ENCODE measurements at regions not wholly inside any gene's neighbourhood (a gene's known extent, or its start where the extent isn't known, plus 50 kb on each side); places are given as distances from the start of the nearest gene placed in this dataset.
"Not testable (repeated sequence)": the region's sequence is repeated elsewhere in the genome, so short reads cannot be mapped to it uniquely, and the experiment has no call there.

- no peak overlapping the region for H3K14ac ChIP-seq (ENCODE audit: low read length)
- H3K18ac ChIP-seq (ENCODE audit: low read length) = no peak overlapping the region
- no peaks in the 10 kb centered on the region for H3K36me3 ChIP-seq (ENCODE audit: control insufficient read depth in 1 of 2, insufficient read depth in 2 of 2, low read length in 2 of 2)
- no peak for DNase-seq
- H4K12ac ChIP-seq (ENCODE audit: low read depth, low read length) = no peak overlapping the region
- H3K4me3 ChIP-seq (ENCODE audit: low read depth, low read length) = no peak overlapping the region
- no peaks in the 10 kb centered on the region for H3K79me2 ChIP-seq (ENCODE audit: control insufficient read depth, insufficient read depth, low read length, poor library complexity)
- no peak overlapping the region for H4K91ac ChIP-seq (ENCODE audit: low read depth, low read length)
- no peak overlapping the region for H3K27ac ChIP-seq (ENCODE audit: low read depth, low read length)
- no peak overlapping the region for H3K4ac ChIP-seq (ENCODE audit: low read depth, low read length)
- WGBS (ENCODE audit: extremely low coverage, insufficient coverage, insufficient read length) = no CpG with 5 or more reads among the region's 3 CpGs
- no peak overlapping the region for H4K8ac ChIP-seq (ENCODE audit: low read depth, low read length)
- no peak overlapping the region for H2BK5ac ChIP-seq (ENCODE audit: low read depth, low read length, poor library complexity)
- no peaks in the 10 kb centered on the region for H3K79me1 ChIP-seq (ENCODE audit: low read length)
- H2AFZ ChIP-seq (ENCODE audit: insufficient read depth, low read length, poor library complexity) = no peak overlapping the region
- H3K4me2 ChIP-seq (ENCODE audit: low read length) = no peak overlapping the region
- no peak overlapping the region for H2AK5ac ChIP-seq (ENCODE audit: low read length)
- no peak overlapping the region for H2BK12ac ChIP-seq (ENCODE audit: low read length)
- H3K4me1 ChIP-seq (ENCODE audit: control insufficient read depth in 1 of 2, insufficient read depth in 2 of 2, low read length in 2 of 2) = no peaks in the 10 kb centered on the region
- H2BK120ac ChIP-seq (ENCODE audit: insufficient read depth, low read length, poor library complexity) = no peak overlapping the region
- H3K27me3 ChIP-seq (ENCODE audit: insufficient read depth, low read length) = no peaks in the 10 kb centered on the region
- H3K9me3 ChIP-seq (ENCODE audit: insufficient read depth, low read depth, low read length) = peaks cover 6% of the 10 kb centered on the region
- no peak overlapping the region for H3K23ac ChIP-seq (ENCODE audit: low read length)
- H3K9ac ChIP-seq (ENCODE audit: low read length) = no peak overlapping the region
These were observed 436.6 kb downstream of the MRPL39 start for GRCh38 chr21:25170681-25171080.

- H4K8ac ChIP-seq (ENCODE audit: low read depth, low read length) = no peak overlapping the region
- H2BK120ac ChIP-seq (ENCODE audit: insufficient read depth, low read length, poor library complexity) = no peak overlapping the region
- no peaks in the 10 kb centered on the region for H3K79me2 ChIP-seq (ENCODE audit: control insufficient read depth, insufficient read depth, low read length, poor library complexity)
- no peak overlapping the region for H4K91ac ChIP-seq (ENCODE audit: low read depth, low read length)
- no peak overlapping the region for H3K18ac ChIP-seq (ENCODE audit: low read length)
- no peak overlapping the region for H3K27ac ChIP-seq (ENCODE audit: low read depth, low read length)
- H2AFZ ChIP-seq (ENCODE audit: insufficient read depth, low read length, poor library complexity) = no peak overlapping the region
- WGBS (ENCODE audit: extremely low coverage, insufficient coverage, insufficient read length) = no CpG with 5 or more reads among the region's 1 CpG
- no peak overlapping the region for H3K4me2 ChIP-seq (ENCODE audit: low read length)
- H3K27me3 ChIP-seq (ENCODE audit: insufficient read depth, low read length) = no peaks in the 10 kb centered on the region
- H4K12ac ChIP-seq (ENCODE audit: low read depth, low read length) = no peak overlapping the region
- H2BK12ac ChIP-seq (ENCODE audit: low read length) = no peak overlapping the region
- no peak overlapping the region for H3K9ac ChIP-seq (ENCODE audit: low read length)
- no peak overlapping the region for H2BK5ac ChIP-seq (ENCODE audit: low read depth, low read length, poor library complexity)
- no peak overlapping the region for H3K4me3 ChIP-seq (ENCODE audit: low read depth, low read length)
- peaks cover 6% of the 10 kb centered on the region for H3K9me3 ChIP-seq (ENCODE audit: insufficient read depth, low read depth, low read length)
- no peaks in the 10 kb centered on the region for H3K36me3 ChIP-seq (ENCODE audit: control insufficient read depth in 1 of 2, insufficient read depth in 2 of 2, low read length in 2 of 2)
- no peaks in the 10 kb centered on the region for H3K79me1 ChIP-seq (ENCODE audit: low read length)
- no peak overlapping the region for H3K23ac ChIP-seq (ENCODE audit: low read length)
- H2AK5ac ChIP-seq (ENCODE audit: low read length) = no peak overlapping the region
- no peak for DNase-seq
- no peaks in the 10 kb centered on the region for H3K4me1 ChIP-seq (ENCODE audit: control insufficient read depth in 1 of 2, insufficient read depth in 2 of 2, low read length in 2 of 2)
- no peak overlapping the region for H3K14ac ChIP-seq (ENCODE audit: low read length)
- no peak overlapping the region for H3K4ac ChIP-seq (ENCODE audit: low read depth, low read length)
These were observed 437.9 kb downstream of the MRPL39 start for GRCh38 chr21:25169370-25169769.

GRCh38 chr21:25166904-25167303, 440.4 kb downstream of the MRPL39 start:
- H2BK120ac ChIP-seq (ENCODE audit: insufficient read depth, low read length, poor library complexity) = not testable (repeated sequence)

GRCh38 chr21:25161571-25161970, 445.7 kb downstream of the MRPL39 start:
- H2BK120ac ChIP-seq (ENCODE audit: insufficient read depth, low read length, poor library complexity) = no peak overlapping the region
- no peak overlapping the region for H4K12ac ChIP-seq (ENCODE audit: low read depth, low read length)
- no peak overlapping the region for H2BK12ac ChIP-seq (ENCODE audit: low read length)
- H3K4me1 ChIP-seq (ENCODE audit: control insufficient read depth in 1 of 2, insufficient read depth in 2 of 2, low read length in 2 of 2) = no peaks in the 10 kb centered on the region
- H4K8ac ChIP-seq (ENCODE audit: low read depth, low read length) = no peak overlapping the region
- H2AK5ac ChIP-seq (ENCODE audit: low read length) = no peak overlapping the region
- H2AFZ ChIP-seq (ENCODE audit: insufficient read depth, low read length, poor library complexity) = no peak overlapping the region
- no peak overlapping the region for H3K4me3 ChIP-seq (ENCODE audit: low read depth, low read length)
- no peak for DNase-seq
- H2BK5ac ChIP-seq (ENCODE audit: low read depth, low read length, poor library complexity) = no peak overlapping the region
- H3K79me2 ChIP-seq (ENCODE audit: control insufficient read depth, insufficient read depth, low read length, poor library complexity) = no peaks in the 10 kb centered on the region
- WGBS (ENCODE audit: extremely low coverage, insufficient coverage, insufficient read length) = no CpG with 5 or more reads among the region's 4 CpGs
- H3K4me2 ChIP-seq (ENCODE audit: low read length) = no peak overlapping the region
- H3K27ac ChIP-seq (ENCODE audit: low read depth, low read length) = no peak overlapping the region
- H4K91ac ChIP-seq (ENCODE audit: low read depth, low read length) = no peak overlapping the region
- H3K23ac ChIP-seq (ENCODE audit: low read length) = no peak overlapping the region
- no peak overlapping the region for H3K4ac ChIP-seq (ENCODE audit: low read depth, low read length)
- H3K18ac ChIP-seq (ENCODE audit: low read length) = no peak overlapping the region
- no peaks in the 10 kb centered on the region for H3K79me1 ChIP-seq (ENCODE audit: low read length)
- H3K9me3 ChIP-seq (ENCODE audit: insufficient read depth, low read depth, low read length) = no peaks in the 10 kb centered on the region
- no peak overlapping the region for H3K14ac ChIP-seq (ENCODE audit: low read length)
- no peaks in the 10 kb centered on the region for H3K27me3 ChIP-seq (ENCODE audit: insufficient read depth, low read length)
- H3K36me3 ChIP-seq (ENCODE audit: control insufficient read depth in 1 of 2, insufficient read depth in 2 of 2, low read length in 2 of 2) = no peaks in the 10 kb centered on the region
- H3K9ac ChIP-seq (ENCODE audit: low read length) = no peak overlapping the region

More at GRCh38 chr21:25166904-25167303, 440.4 kb downstream of the MRPL39 start:
- not testable (repeated sequence) for H3K9me3 ChIP-seq (ENCODE audit: insufficient read depth, low read depth, low read length); H3K27ac ChIP-seq (ENCODE audit: low read depth, low read length); H2BK5ac ChIP-seq (ENCODE audit: low read depth, low read length, poor library complexity); H2AK5ac ChIP-seq (ENCODE audit: low read length); H3K9ac ChIP-seq (ENCODE audit: low read length); H3K27me3 ChIP-seq (ENCODE audit: insufficient read depth, low read length); H3K23ac ChIP-seq (ENCODE audit: low read length); H4K91ac ChIP-seq (ENCODE audit: low read depth, low read length); H3K79me1 ChIP-seq (ENCODE audit: low read length); H3K4me2 ChIP-seq (ENCODE audit: low read length); H4K8ac ChIP-seq (ENCODE audit: low read depth, low read length); H2BK12ac ChIP-seq (ENCODE audit: low read length); H3K4me1 ChIP-seq (ENCODE audit: control insufficient read depth in 1 of 2, insufficient read depth in 2 of 2, low read length in 2 of 2); H2AFZ ChIP-seq (ENCODE audit: insufficient read depth, low read length, poor library complexity); H3K36me3 ChIP-seq (ENCODE audit: control insufficient read depth in 1 of 2, insufficient read depth in 2 of 2, low read length in 2 of 2); DNase-seq; H3K18ac ChIP-seq (ENCODE audit: low read length); H4K12ac ChIP-seq (ENCODE audit: low read depth, low read length); H3K4ac ChIP-seq (ENCODE audit: low read depth, low read length); H3K79me2 ChIP-seq (ENCODE audit: control insufficient read depth, insufficient read depth, low read length, poor library complexity); H3K4me3 ChIP-seq (ENCODE audit: low read depth, low read length); H3K14ac ChIP-seq (ENCODE audit: low read length)
- WGBS (ENCODE audit: extremely low coverage, insufficient coverage, insufficient read length) = no CpG with 5 or more reads among the region's 1 CpG
